HG03196 (cell line): ENCODE measurements at regions not wholly inside any gene's neighbourhood (a gene's known extent, or its start where the extent isn't known, plus 50 kb on each side); places are given as distances from the start of the nearest gene placed in this dataset.

Experiments
- ATAC-seq: cut with Tn5 transposase; IDR thresholded peaks from one replicate; pipeline ENCODE4 v1.9.1; 2021; ENCODE audit not compliant: unreplicated experiment

GRCh38 chr15:35320158-35320780 is 225.7 kb downstream of the DPH6 start:
- no peak for ATAC-seq

- no peak for ATAC-seq
These were observed 226.6 kb downstream of the DPH6 start for GRCh38 chr15:35319354-35319753.

GRCh38 chr15:35317217-35317616 is 228.7 kb downstream of the DPH6 start:
- ATAC-seq = no peak

GRCh38 chr15:35312344-35312743 is 227.2 kb upstream of the NANOGP8 start:
- no peak for ATAC-seq

GRCh38 chr15:35311615-35312014 is 226.5 kb upstream of the NANOGP8 start:
- ATAC-seq = no peak

- no peak for ATAC-seq
These were observed 224.8 kb upstream of the NANOGP8 start for GRCh38 chr15:35309886-35310285.

GRCh38 chr15:35308802-35309201 is 223.7 kb upstream of the NANOGP8 start:
- no peak for ATAC-seq

GRCh38 chr15:35307676-35308075 is 222.6 kb upstream of the NANOGP8 start:
- ATAC-seq = no peak

- ATAC-seq = no peak
These were observed 221.9 kb upstream of the NANOGP8 start for GRCh38 chr15:35307026-35307425.

GRCh38 chr15:35306361-35306981 is 221.4 kb upstream of the NANOGP8 start:
- ATAC-seq = no peak

- ATAC-seq = no peak
These were observed 220.9 kb upstream of the NANOGP8 start for GRCh38 chr15:35305946-35306345.

GRCh38 chr15:35305031-35305550 is 220.0 kb upstream of the NANOGP8 start:
- ATAC-seq = no peak

- no peak for ATAC-seq
These were observed 219.3 kb upstream of the NANOGP8 start for GRCh38 chr15:35304389-35304788.

- no peak for ATAC-seq
These were observed 217.2 kb upstream of the NANOGP8 start for GRCh38 chr15:35302334-35302733.

- no peak for ATAC-seq
These were observed 216.0 kb upstream of the NANOGP8 start for GRCh38 chr15:35301088-35301487.

- no peak for ATAC-seq
These were observed 214.1 kb upstream of the NANOGP8 start for GRCh38 chr15:35299059-35299735.

GRCh38 chr15:35298509-35298908 is 213.4 kb upstream of the NANOGP8 start:
- ATAC-seq = no peak

GRCh38 chr15:35293353-35294130 is 208.4 kb upstream of the NANOGP8 start:
- ATAC-seq = no peak

GRCh38 chr15:35290301-35290721 is 205.2 kb upstream of the NANOGP8 start:
- no peak for ATAC-seq

- no peak for ATAC-seq
These were observed 204.0 kb upstream of the NANOGP8 start for GRCh38 chr15:35289024-35289617.

GRCh38 chr15:35288580-35288979 is 203.5 kb upstream of the NANOGP8 start:
- ATAC-seq = no peak
